Keratinocyte (primary cell): ENCODE measurements at regions not wholly inside any gene's neighbourhood (a gene's known extent, or its start where the extent isn't known, plus 50 kb on each side); places are given as distances from the start of the nearest gene placed in this dataset.

ENCODE experiments used
- EZH2 ChIP-seq: IDR thresholded peaks from one replicate; pipeline ENCODE4 v1.6.1; 2012; ENCODE audit warnings: inconsistent platforms, mild to moderate bottlenecking, low read length, moderate library complexity
- TF ChIP-seq, protein P1 (sequence below), 3 experiments: IDR thresholded peaks in 1 of 3; conservative IDR thresholded peaks in 1 of 3; optimal IDR thresholded peaks in 1 of 3; 2 replicates in 2 of 3; 3 replicates in 1 of 3; pipeline versions ENCODE3 to v1.5.1; 2011; ENCODE audit warnings: low read length in 3 of 3, mild to moderate bottlenecking in 3 of 3, moderate library complexity in 2 of 3, control low read depth in 1 of 3, inconsistent platforms in 1 of 3; ENCODE audit not compliant: insufficient read depth in 2 of 3; ENCODE audit errors: extremely low read depth in 1 of 3

DNA sequence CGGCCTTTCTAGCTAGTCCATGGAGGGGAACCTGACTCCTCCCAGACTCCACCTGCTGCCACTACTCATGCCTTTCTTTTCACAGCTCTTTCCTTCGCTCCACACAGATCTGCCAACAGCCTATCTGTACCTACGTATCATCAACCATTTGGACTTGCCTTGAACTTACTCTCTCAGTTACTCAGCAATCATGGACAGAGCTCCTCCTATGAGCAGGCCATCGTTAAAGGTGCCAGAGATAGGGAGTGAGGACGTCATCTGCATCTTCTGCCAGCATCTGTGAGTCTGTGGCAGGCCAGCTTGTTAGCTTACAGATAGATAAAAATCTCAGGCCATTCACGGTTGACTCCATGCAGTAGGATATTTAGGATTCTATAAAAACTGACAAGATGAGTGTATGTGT lies 162.9 kb upstream of the ZBED5 start:
- TF ChIP-seq, protein P1, sequence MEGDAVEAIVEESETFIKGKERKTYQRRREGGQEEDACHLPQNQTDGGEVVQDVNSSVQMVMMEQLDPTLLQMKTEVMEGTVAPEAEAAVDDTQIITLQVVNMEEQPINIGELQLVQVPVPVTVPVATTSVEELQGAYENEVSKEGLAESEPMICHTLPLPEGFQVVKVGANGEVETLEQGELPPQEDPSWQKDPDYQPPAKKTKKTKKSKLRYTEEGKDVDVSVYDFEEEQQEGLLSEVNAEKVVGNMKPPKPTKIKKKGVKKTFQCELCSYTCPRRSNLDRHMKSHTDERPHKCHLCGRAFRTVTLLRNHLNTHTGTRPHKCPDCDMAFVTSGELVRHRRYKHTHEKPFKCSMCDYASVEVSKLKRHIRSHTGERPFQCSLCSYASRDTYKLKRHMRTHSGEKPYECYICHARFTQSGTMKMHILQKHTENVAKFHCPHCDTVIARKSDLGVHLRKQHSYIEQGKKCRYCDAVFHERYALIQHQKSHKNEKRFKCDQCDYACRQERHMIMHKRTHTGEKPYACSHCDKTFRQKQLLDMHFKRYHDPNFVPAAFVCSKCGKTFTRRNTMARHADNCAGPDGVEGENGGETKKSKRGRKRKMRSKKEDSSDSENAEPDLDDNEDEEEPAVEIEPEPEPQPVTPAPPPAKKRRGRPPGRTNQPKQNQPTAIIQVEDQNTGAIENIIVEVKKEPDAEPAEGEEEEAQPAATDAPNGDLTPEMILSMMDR (optimal IDR thresholded peaks at IDR 0.05 in 1 of 3, IDR thresholded peaks at IDR 0.05 in 1 of 3, conservative IDR thresholded peaks at IDR 0.05 in 1 of 3; ENCODE audit: extremely low read depth in 1 of 3, insufficient read depth in 2 of 3, low read length in 3 of 3) = no peak
- no peak for TF ChIP-seq EZH2
